ENCODE measurements at regions not wholly inside any gene's neighbourhood (a gene's known extent, or its start where the extent isn't known, plus 50 kb on each side); places are given as distances from the start of the nearest gene placed in this dataset.

GRCh38 chr4:188680004-188680666, 540.9 kb downstream of the TRIML1 start:
- no peak for DNase-seq
- WGBS, 2 donors = 78 to 85% methylated on average over 12 of the region's 12 CpGs
- Histone ChIP-seq H3K4me3 (no peak overlapping the region), H3K27me3 (no peaks in the 10 kb centered on the region), H3K9me3 (peaks cover 0 to 4% (median 0%) of the 10 kb centered on the region in 4 donors), H3K4me1 (no peaks in the 10 kb centered on the region), H3K27ac (no peak overlapping the region), H3K36me3 (no peaks in the 10 kb centered on the region)
- intact Hi-C loops (cut with DNase I) = no loop called here
- TF ChIP-seq EP300 (IDR thresholded peaks at IDR 0.05) = no peak
- no peak for TF ChIP-seq POLR2AphosphoS5 (IDR thresholded peaks at IDR 0.05)
- no peak for TF ChIP-seq POLR2A (IDR thresholded peaks at IDR 0.05)
- TF ChIP-seq CTCF (IDR thresholded peaks at IDR 0.05) = no peak

- H3K4me3 ChIP-seq = no peak overlapping the region
- DNase-seq = no peak
- TF ChIP-seq CTCF (IDR thresholded peaks at IDR 0.05) (no peak), EP300 (IDR thresholded peaks at IDR 0.05) (no peak), POLR2AphosphoS5 (IDR thresholded peaks at IDR 0.05) (no peak), POLR2A (IDR thresholded peaks at IDR 0.05) (no peak)
- no peaks in the 10 kb centered on the region for H3K36me3 ChIP-seq
- no peaks in the 10 kb centered on the region for H3K27me3 ChIP-seq
- no peaks in the 10 kb centered on the region for H3K9me3 ChIP-seq
- H3K27ac ChIP-seq = no peak overlapping the region
- intact Hi-C loops (cut with DNase I) = no loop called here
- no peaks in the 10 kb centered on the region for H3K4me1 ChIP-seq
- 88 to 92% methylated on average over 14 of the region's 14 CpGs for WGBS, 2 donors
Measured at GRCh38 chr4:188680667-188681063, 541.4 kb downstream of the TRIML1 start.

GRCh38 chr4:188682321-188682720, 543.1 kb downstream of the TRIML1 start:
- intact Hi-C loops (cut with DNase I) = no loop called here
- DNase-seq = no peak
- Histone ChIP-seq H3K27ac (no peak overlapping the region), H3K9me3 (no peaks in the 10 kb centered on the region), H3K36me3 (no peaks in the 10 kb centered on the region), H3K4me1 (no peaks in the 10 kb centered on the region), H3K27me3 (no peaks in the 10 kb centered on the region), H3K4me3 (no peak overlapping the region)
- no peak for TF ChIP-seq POLR2AphosphoS5 (IDR thresholded peaks at IDR 0.05)
- TF ChIP-seq CTCF (IDR thresholded peaks at IDR 0.05) = no peak
- TF ChIP-seq POLR2A (IDR thresholded peaks at IDR 0.05) = no peak
- TF ChIP-seq EP300 (IDR thresholded peaks at IDR 0.05) = no peak
- 27 to 55% methylated on average over 2 of the region's 2 CpGs for WGBS, 2 donors

GRCh38 chr4:188683571-188683970, 544.3 kb downstream of the TRIML1 start:
- Histone ChIP-seq H3K27me3 (no peaks in the 10 kb centered on the region), H3K27ac (no peak overlapping the region), H3K36me3 (no peaks in the 10 kb centered on the region), H3K9me3 (no peaks in the 10 kb centered on the region), H3K4me1 (no peaks in the 10 kb centered on the region), H3K4me3 (no peak overlapping the region)
- no peak for TF ChIP-seq CTCF (IDR thresholded peaks at IDR 0.05)
- no peak for TF ChIP-seq POLR2AphosphoS5 (IDR thresholded peaks at IDR 0.05)
- no peak for TF ChIP-seq POLR2A (IDR thresholded peaks at IDR 0.05)
- TF ChIP-seq EP300 (IDR thresholded peaks at IDR 0.05) = no peak
- DNase-seq = no peak
- intact Hi-C loops (cut with DNase I) = no loop called here
- WGBS, 2 donors = 87 to 90% methylated on average over 2 of the region's 2 CpGs

- no peak for TF ChIP-seq POLR2AphosphoS5 (IDR thresholded peaks at IDR 0.05)
- TF ChIP-seq POLR2A (IDR thresholded peaks at IDR 0.05) = no peak
- TF ChIP-seq EP300 (IDR thresholded peaks at IDR 0.05) = no peak
- no peak for TF ChIP-seq CTCF (IDR thresholded peaks at IDR 0.05)
- H3K36me3 ChIP-seq = no peaks in the 10 kb centered on the region
- intact Hi-C loops (cut with DNase I) = no loop called here
- H3K4me1 ChIP-seq = no peaks in the 10 kb centered on the region
- H3K9me3 ChIP-seq = no peaks in the 10 kb centered on the region
- 86 to 93% methylated on average over 2 of the region's 2 CpGs for WGBS, 2 donors
- H3K27ac ChIP-seq = no peak overlapping the region
- DNase-seq = no peak
- H3K4me3 ChIP-seq = no peak overlapping the region
- H3K27me3 ChIP-seq = no peaks in the 10 kb centered on the region
Measured at GRCh38 chr4:188688956-188689355, 549.7 kb downstream of the TRIML1 start.
